NCI-H526 (cell line): ENCODE measurements at regions not wholly inside any gene's neighbourhood (a gene's known extent, or its start where the extent isn't known, plus 50 kb on each side); places are given as distances from the start of the nearest gene placed in this dataset.

Experiments
- DNase-seq, 2 experiments: peaks; one replicate each; lab custom pipeline; 2025; lab: John Stamatoyannopoulos, UW

DNA sequence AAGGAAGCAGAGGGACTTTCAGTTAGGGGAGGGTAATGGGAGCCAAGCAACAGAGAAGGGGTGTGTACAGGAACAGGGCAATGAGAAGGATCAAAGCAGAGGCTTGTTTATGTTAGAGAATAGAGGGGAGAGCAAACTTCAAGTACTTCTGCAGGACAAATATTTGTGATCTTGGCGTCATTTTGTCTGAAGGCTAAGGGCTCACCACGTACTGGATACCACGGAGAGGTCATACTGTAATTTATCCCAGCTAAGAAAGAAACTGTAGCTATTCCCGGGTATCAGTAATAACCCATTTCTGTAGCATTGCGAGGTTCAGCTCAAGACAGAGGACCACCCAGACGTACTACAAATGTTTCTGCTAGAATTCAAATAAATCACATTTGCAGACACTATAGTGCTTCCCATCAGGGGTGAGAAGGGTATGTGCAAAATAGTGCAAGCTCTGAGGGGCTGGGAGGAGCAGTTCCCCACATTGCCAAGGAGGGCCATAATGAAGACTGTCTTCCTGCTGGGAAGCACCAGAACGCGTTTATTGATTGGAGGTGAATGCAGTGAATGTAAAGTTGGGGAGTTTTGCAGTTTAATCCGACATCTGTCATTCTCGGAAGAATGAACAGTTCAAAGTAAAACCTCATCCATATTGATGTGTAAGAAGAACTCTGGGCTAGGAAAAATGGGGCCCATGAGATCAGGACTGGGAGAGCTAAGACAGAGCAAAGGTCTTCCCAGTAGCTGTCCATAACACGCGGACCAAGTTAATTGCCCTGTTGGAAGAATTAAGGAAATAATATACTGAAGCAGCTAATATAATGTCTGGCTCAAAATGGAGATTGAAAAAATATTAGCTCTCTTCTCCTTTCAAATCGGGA, 136.9 kb downstream of the RWDD3 start:
- DNase-seq, result no peak

DNA sequence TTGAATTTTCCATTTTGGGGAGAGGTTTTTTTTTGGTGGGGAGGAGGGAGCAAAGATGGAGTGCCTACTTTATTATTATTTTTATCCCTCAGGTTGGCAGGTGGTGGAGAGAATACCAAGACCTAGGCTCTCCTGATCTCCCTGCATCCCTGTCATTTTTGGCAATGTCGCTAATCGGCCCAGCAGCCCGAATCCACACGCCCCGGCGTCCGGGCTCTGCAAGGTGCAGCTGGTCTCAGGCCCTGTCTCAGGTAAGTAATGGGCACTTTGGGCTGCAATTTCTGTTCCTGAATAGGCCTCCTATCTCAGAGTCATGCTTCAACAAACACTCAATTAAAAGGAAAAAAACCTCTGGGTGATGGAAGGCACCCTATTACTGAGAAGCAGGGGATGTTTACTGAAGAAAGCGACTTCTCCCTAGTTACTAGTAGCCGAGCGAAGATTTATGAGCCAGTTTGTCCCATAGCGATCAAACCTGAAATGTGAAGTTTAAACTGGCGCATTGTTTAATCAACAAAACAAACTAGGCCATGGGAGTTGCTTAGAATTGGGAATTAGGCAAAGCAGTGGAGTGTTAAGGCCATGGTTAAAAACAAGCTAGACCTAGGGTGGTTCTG, 137.8 kb downstream of the RWDD3 start:
- DNase-seq, result peak in 1 of 2 experiments; percentile 18

DNA sequence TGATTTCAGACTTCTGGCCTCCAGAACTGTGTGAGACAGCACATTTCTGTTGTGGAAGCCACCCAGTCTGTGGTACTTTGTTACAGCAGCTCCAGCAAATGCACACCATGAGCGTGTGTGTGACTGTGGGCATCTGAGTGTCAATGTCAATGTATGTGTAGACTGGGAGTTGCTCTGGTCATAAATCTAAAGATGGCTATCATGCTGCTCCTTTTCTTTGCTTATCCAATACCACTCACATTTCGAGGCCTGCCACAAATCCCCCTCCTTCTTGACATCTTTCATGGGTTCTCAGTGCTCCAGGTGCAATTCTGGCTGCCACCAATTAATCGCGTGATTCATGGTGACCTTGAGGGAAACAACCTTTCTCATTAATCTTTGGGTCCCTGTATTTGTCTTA, 141.2 kb downstream of the RWDD3 start:
- DNase-seq, result no peak

DNA sequence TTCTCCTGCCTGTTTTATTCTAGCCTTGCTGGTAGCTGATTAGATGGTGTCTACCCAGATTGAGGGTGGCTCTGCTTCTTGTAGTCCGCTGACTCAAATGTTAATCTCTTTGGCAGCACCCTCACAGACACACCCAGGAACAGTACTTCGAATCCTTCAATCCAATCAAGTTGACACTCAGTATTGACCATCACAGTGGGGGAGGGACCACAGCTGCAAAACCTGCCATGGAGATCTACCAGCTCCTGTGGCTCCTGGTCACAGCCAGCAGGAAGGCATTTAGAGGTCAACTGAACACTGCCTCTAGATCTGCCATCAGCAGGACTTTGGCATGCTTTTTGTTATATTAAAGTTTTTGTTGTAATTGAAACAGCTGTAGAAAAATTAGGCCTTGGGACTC, 146.9 kb downstream of the RWDD3 start:
- DNase-seq, result no peak

DNA sequence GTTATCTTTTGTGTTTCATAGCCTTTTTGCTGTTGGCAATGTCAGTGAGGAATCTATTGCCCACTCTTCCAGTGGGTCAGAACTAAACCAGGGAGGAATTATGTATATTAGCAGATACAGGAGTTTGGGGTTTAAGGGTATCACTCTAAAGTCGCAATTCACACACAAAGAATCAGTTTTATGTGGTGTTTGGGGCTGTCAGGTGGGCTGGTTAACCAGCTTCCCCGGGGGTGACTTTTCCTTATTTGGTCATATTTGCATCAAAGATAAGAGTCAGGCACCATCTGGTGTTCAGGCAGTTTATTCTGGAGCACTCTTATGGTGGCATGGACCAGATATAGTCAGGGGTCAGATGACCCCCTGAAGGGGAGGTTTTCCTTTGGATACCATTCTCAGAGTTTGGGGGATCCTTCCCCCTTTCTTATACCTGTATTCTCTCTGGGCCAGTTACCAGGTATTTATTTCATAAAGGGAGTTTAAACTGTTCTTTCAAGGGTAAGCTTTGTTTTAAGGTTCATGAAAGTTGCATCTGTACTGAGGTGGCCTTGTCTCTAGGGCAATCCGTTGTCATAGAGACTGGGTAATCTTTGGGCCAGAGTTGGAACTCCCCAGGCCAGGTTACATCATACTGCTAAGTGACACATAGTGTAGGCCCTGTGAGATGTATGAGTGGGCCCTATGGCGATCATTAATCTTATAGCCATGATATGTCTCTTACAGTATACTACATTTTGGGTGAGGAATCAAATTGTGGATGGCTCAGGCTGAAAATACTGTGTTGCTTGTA, 148.2 kb downstream of the RWDD3 start:
- peak in 1 of 2 experiments; percentile 9 for DNase-seq

DNA sequence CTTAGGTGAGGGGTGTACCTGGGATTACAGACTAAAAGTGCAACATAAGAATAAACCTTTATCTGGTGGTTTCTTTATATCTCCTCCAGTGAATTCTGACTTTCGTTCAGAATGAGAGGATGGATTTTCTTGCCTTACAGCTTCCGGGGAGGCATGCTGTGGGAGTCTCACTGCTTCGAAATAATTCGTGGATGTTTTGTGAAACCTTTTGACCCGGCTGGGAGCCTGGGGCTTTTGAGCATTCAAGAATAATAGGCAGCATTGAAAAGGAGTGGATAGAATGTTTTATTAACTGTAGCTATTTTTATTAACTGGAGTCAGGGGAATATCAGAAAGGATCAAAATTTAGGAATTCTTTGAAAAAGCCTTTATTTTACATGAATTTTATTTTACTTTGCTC, 149.1 kb downstream of the RWDD3 start:
- no peak for DNase-seq

DNA sequence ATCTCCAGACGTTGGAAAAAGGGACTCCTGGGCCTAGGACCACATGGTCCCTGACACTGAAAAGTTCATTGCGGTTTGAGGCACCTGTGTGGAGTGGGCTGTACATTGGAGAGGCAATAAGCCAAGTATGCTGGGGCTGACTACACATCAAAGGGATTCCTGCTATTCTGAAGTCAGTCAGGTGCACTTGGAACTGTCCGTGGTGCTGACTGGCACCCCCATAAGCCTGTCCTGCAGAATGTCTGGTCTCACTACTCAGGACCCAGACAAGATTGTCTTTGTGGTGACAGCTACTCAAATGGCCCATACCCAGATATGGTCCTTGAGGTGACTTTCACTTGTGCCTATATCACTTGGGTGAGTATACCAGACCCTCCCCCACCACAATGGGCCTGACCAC, 150.6 kb downstream of the RWDD3 start:
- DNase-seq, result no peak

DNA sequence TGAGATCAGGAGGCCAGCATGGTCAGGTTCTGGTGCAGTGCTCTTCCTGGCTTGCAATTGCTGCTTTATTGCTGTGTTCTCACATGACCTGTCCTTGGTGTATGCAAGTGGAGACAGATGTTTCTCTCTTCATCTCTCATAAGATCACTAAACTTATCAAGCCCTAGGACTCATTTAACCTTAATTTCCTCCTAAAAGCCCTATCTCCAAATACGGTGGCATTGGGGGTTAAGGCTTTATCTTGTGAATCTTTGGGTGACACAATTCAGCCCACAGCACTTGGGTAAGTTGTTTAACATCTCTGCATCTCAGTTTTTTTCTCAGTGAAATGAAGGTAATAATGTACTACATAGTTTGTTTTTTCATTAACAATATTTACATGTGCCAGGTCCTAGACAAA, 152.4 kb downstream of the RWDD3 start:
- DNase-seq, result no peak

DNA sequence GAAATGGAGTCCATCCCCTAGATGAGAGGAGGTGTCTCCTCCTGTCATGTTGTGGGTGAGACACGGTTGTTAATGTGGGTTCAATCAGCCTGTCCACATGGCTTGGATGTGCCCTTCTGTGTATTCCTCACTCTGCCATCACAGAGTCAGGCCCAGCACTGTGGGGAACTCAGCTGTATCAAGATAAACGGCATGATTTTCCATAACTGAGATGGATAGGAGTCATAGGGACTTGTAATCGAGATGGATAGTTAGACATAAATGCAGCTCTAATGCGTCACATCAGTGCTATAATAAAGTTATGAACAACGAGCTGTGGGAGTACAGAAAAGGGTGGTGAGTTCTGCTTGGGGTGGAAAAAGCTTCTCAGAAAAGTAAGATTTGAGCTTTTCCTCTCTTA, 152.9 kb downstream of the RWDD3 start:
- no peak for DNase-seq

DNA sequence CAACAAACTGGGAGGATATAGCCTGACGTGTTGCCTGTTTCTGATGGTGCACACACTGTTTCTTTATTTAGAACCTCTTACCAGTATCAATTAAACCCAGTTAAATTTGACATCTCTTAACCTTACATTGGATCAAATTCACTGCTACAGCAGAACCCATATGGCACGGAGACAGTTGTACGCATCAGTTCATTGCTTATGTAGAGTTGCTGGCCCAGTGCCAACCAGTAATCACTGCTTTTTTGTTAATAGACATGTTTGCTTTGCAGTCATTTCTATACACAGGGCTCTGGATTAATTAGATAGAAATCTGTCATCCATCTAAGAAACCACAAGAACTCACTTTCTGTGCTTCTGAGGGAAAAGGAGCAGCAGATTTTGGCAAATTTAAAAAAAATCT, 154.0 kb downstream of the RWDD3 start:
- DNase-seq, result no peak

DNA sequence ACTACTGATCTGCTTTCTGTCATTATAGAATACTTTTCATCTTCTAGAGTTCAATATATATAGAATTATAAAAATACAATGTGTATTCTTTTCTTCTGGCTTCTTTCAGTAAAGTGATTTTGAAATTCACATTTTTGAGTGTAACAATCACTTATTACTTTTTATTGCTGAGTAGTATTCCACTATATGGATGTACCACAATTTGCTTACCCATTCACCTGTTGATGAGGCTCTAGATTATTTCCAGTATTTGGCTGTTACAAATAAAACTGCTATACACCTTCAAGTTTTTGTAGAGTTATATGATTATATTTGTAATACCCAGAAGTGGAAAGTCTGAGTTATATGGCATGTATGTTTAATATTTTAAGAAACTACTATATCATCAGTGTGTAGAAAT, 159.4 kb downstream of the RWDD3 start:
- DNase-seq, result no peak

DNA sequence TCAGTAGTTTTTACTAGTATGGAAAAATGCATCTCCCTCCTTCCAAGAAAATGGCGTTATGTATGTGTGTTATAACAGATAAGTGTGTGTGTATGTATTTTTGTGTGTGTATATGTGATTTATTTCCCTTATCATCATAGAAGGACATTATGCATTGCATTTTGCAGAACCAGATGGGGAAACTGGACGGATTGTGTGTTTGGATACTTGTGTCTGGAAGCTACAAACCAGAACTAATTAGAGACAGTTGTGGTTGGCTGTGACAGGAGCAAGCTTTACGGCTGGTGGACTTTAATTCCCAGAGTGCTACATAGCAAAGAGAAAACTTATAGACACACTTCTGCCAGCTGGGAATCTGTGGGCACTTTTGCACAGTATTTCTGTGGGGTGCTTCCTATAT, 162.5 kb downstream of the RWDD3 start:
- no peak for DNase-seq

DNA sequence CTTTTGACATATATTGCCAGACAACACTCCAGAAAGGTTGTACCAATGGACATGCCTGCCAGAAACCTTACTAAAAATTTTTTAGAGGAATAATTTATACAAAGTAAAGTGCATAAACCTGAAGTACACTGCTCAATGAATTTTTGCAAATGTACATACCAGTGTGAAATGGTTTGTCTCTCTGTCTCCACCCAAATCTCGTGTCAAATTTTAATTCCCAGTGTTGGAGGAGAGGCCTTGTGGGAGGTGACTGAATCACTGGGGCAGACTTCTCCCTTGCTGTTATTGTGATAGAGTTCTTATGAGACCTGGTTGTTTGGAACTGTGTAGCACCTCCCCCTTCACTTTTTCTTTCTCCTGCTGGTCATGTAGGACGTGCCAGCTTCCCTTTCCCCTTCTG, 168.8 kb downstream of the RWDD3 start:
- DNase-seq, result no peak

DNA sequence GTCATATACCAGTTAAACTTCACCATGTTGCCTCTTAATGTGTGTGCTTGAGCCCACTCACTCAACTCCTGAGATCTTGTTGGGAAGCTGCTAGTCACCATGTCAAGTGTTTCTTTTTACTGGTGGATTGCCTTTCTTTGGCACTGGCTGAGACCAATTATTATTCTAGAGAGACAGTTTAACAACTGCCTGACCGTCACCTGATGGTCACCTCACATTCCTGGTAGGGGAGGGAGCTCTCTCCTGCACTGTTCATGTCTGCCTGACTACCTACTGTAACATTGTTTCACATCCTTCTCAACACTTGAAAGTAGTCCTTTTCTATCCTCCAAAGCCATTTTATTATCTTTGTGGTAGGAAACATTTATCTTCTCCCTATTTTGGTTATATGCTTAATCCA, 172.3 kb downstream of the RWDD3 start:
- no peak for DNase-seq

DNA sequence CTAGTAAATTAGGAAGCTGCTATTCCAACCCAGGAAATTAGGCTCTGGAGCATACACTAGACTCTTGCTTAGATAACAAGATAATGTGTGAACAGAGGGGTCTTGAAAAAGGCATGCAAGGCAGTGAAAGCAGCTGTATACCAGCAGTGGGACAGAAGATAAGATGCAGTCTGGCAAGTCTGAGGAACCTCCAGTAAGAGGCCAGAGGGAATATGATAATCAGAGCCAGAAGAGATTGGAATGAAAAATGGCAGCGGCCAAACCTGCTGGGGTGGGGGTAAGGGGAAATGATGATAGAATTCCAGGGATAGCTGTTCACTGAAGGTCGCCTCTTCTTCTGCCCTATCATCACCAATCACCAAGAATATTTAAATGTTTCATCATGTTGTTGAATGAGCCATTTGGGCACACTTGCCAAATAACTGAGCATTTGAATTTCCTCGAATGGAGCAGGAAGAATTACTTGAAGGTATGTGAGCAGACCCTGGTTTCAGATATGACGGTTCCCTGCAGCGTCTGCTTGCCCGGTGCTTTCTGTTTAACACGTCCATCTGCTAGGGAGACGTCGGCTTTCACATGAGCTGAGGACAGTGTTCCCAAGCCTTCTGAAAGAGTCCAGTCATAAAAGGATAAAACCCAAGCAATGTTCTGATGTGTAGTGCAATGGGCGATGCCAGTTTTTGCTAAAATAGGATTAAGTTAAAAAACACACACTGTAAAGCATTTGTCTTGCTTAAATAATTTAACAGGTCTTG, 173.3 kb downstream of the RWDD3 start:
- peak; percentile 80 to 83 for DNase-seq

DNA sequence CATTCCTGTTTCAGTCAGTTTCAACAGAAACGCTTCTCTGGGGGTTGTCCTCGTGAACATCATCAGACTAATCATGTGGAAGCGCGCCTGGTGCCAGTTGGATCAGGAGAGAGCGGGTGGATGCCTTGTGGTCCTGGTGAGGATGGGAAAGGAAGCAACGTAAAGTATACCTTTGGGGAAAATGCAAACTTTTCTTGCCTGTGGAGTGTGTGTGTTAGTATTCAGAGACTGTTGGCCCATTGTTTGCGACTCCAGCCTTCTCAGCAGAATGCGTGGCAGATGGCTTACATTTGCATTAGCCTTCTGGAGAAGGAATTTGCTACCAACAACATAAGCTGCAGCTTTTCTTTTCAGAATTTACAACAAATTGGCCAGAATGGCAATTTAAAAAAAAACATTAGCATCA, 173.9 kb downstream of the RWDD3 start:
- DNase-seq, result peak; percentile 95

DNA sequence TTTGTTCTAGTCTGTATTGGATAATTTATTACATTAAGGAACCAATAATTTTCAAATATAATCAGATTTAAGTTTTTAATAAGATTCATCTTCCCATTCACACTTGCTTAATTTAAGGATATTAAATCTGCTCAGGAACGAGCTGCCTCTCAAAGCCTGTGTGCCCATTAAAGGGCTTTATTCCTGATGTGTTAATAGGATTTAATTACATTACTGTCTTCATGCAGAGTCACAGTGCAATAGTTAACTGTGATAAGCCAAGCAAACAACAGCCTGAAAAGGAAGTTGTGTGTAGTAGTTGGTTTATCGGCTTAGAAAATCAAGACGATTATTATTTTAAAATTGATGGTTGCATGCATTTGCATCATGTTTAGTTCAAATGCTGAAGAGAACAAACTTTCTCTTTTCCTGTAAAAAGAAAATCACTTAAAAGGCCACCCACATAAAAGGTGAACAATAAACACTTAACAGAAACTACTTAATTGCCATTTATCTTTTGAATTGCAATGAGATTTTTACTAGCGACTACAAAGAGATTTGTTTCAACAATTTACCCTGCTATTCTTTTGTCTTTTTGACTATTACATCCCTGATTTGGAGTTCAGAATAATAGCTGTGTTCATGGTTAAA, 174.6 kb downstream of the RWDD3 start:
- peak in 1 of 2 experiments; percentile 24 for DNase-seq

DNA sequence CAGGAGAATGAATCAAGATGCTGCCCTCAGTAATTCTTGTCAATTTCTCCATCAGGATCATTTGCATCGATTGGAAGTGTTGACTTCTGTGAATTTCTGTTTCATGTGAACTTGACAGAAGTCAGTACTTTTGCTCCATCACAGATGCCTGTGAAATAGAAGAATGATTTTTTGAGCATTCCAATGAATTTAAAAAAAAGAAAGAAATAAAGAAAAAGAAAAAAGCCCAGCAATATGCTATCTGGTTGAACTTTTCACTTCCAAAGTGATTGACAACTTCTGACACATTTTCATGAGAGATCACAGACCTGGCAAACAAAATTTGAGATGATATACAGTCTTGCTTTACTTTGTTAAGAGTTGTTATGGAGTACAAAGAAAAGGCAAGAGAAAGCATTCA, 175.3 kb downstream of the RWDD3 start:
- no peak for DNase-seq

DNA sequence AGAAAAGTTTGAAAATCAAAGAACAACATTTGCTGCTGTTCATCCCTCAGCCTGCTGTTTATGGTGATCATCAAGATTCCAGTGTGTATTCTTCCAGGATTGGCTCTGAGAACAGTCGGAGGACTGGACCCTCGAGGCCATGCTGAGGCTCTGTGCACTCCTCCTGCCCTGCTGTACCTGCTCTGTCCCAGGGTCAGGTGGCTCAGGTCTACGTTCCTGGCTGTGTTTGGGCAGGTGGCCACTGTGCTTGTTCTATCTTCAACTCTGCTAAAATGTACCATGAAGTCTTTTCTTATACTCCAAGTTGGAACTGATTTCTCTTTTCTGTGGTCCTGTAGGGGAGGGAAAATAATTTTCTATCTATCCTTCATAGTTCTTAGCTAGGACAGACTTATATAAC, 175.9 kb downstream of the RWDD3 start:
- DNase-seq, result no peak

DNA sequence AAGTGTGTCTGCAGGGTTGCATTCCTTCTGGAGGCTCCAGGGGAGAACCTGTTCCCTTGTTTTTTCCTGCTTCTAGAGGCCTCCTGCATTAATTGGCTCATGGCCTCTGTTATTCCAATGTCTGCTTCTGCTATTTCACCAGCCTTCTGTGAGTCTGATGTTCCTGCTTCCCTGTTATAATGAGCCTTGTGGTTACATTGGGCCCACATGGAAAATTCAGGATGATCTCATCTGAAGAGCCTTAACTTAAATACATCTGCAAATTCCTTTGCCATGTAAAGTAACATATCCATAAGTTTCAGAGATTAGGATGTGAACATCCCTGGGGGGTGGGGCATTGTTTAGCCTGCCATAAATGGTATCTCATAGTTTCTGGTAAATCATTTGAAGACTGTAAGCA, 181.1 kb downstream of the RWDD3 start:
- DNase-seq, result no peak

DNA sequence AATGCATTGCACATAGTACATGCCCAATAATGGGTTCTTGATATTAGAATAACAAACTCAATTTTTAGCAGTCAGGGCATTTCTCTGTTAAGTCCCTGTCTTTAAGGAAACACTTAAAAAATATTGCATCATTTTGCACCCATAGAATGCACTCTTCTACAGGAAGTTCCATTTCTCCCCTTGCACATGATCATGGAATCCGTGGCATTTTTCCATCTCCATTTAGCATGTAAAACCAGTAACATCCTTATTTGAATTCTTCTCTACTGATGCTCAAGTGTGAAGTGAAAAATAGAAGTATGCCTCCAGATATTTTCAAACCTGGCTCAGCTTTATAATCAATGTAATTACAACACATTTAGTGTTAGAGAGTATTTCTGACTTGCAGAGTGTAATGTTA, 192.8 kb downstream of the RWDD3 start:
- no peak for DNase-seq

DNA sequence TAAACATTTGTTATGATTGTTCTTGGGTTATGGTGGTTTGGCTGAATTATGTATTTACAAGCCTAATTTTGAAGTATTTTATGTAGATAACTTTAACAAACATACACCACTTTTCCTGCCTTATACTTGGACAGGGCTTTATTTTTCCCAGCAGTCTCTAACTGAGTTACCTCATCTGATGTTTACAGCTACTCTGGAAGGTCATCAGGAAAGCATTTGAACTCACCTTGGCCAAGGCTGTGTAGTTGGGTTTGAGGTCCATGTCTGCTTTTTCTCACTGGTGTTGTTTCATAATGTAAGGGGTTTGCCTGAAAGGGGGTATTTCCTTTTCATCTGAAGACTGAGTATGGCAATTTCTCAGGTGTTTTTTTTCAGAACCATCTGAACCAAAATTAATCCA, 193.5 kb downstream of the RWDD3 start:
- no peak for DNase-seq
